HG02938 (cell line): ENCODE measurements at regions not wholly inside any gene's neighbourhood (a gene's known extent, or its start where the extent isn't known, plus 50 kb on each side); places are given as distances from the start of the nearest gene placed in this dataset.
"Not testable (repeated sequence)": the region's sequence is repeated elsewhere in the genome, so short reads cannot be mapped to it uniquely, and the experiment has no call there.

Experiments
- ATAC-seq: cut with Tn5 transposase; IDR thresholded peaks from one replicate; pipeline ENCODE4 v1.9.1; 2021; ENCODE audit warnings: mild to moderate bottlenecking, moderate library complexity; ENCODE audit not compliant: unreplicated experiment

DNA sequence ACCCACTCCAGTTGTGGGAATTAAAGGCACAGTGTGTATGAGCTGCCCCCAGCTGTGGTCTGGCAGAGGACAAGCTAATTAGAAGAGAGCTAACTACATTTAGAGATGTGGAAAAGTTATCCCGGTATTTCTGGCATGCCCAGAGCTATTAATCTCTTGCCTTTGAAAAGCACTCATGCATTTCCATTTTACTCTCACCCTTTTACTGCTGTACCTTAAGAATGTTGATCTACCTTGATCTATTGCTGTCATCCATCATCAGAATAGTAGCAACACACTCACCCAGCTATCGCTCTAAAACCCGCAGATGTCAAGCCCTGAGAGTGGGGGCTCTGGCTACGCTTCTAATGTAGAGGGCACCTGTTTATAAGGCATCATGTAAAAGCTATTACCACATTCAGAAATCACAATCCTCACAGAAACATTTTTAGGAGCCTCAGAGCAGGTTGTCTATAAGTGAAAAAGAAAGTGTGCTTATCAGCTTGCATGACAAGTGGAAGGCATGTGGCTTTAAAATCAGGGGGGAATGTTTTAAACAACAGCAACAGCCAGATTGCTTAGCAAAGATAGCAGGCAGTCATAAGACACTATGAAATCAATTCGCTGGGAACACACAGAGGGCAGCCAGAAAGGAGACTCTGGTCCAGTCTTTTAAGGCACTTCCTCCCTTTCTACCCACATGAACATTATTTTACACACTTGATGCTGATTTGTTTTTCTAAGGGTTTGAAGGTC lies 224.2 kb upstream of the IRS2 start:
- no peak for ATAC-seq

DNA sequence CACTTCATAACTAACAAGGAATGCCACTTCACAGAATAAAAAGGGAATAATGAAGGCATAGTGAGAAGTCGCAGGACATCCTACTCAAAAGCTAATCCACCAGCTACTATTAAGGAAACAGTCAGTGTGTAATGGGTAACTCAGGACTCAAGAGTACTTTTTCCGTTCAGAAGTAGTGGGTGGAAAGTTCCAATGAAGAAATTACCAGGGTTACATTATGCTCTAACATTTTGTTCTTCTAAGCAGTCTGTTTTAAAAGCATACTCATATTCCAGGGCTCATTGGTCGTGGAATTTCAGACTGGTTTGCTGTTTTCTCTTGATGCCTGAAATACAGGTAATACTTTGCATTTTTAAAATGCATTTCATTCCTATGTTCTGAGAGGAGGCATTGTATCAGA lies 222.4 kb upstream of the IRS2 start:
- ATAC-seq, result no peak

DNA sequence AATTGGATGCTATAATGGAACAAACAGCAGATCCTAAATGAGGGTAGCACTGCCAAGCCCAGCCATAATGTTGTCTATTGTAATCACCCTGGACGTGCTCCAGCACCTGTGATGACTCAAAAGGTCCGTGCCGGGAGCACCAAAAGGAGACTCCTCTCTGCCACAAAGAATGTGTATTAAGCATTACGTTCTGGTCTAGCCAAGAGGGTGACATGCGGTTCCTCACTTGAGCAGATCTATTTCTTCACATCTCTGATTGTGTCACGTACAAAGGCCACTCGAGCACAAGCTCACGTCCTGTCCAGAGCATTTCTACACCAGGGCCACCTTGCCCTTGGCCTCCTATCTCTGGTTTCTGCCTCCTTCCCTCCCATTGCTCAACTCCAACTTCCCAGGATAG lies 219.9 kb upstream of the IRS2 start:
- ATAC-seq, result no peak

DNA sequence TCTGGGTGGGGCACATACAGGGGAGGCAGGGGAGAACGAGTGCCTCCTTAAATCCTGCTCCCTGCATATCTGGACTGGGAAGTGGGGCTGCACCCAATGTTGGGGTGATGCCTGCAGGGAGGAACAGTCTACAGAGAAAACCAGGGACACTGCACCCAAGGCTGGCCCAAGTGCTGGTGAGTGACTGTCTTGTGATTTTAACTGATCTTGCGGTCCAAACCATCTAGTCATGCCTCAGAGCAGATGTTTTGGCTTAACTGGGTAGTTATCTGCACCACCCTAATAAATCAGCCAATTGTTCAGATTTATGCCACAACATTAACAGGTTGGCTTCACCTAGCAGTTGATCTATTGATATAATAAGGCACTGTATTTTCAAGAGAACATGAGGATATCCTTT lies 219.2 kb upstream of the IRS2 start:
- ATAC-seq, result no peak

DNA sequence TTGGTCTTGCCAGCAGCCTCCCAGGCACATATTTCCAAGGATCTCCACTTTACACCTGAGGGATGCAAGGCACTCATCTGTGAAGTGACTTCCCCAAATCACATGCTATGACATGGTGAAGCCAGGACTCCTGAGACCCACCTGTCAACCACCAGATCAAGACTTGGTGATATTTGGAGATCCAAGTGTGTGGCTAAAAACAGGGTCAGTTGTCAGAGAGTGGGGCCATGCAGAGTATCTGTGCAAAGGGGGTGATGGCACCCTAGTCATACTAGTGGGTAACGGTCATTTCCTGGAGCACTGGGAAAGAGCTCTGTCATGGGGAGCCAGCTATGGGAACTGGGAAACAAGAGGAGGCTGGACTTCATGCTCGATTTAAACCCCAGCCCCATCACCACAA lies 218.4 kb upstream of the IRS2 start:
- ATAC-seq, result no peak

DNA sequence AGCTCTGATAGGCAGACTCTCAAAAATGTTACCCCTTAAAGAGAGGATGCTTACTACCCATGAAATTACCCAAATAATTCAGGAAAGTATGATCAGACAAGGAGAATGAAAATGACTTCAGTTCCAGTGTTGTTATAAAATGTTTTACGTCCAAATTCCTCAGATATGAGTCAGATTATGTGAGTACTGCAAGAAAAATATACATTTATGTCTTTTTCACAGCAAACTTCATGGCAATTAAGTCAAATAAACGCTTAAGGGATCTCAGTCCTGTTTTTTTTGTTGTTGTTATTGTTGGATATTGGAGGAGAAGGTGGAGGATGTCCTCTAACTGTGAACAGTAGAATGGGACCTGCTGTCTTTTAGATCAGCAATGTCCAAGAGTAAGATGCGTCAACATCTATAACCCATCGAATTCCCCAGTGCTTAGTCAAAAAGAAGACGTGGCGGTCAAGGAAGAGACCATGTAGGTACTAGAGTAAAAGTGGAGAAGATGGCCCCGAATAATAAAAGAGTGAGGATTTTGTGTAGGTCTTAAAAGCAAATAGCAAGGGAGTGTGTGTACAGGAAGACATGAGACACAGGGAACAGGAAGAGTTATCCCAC lies 215.4 kb upstream of the IRS2 start:
- no peak for ATAC-seq

DNA sequence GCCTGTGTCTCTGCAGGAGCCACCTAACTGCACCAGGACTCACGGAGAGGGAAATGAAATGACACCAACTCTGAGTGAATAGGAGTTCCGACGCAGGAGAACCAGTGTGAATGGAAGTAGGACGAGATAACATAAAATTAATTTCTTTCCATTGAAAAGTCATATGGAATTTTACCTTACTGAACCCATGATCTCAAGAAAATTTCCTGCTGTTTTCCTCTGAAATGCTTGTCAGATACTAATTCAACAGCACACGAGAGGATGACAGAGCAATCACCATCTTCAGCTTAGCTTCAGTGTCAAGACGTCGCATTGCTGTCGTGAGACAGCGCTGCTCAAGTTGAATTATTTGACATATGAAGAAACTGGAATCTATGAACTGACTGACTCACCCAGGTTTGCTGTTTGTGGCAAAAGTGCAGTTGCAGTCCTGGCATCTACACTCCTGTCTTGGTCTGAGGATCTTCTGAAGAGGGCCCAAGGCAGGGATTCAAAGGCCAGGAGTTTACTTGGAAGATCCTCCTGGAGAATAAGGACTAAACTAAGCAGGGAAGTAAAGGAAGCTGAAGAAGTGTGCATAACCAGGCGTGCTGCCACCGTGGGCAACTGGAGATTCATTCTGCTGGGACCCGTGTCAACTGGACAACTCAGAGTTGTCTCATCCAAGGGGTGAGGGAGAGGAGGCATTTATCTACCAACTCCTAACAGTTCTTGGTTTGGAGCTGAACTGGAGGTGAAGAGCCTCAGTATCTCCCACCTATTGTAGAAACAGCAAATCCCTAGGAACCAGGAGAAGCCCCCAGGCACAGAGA lies 214.4 kb upstream of the IRS2 start:
- no peak for ATAC-seq

DNA sequence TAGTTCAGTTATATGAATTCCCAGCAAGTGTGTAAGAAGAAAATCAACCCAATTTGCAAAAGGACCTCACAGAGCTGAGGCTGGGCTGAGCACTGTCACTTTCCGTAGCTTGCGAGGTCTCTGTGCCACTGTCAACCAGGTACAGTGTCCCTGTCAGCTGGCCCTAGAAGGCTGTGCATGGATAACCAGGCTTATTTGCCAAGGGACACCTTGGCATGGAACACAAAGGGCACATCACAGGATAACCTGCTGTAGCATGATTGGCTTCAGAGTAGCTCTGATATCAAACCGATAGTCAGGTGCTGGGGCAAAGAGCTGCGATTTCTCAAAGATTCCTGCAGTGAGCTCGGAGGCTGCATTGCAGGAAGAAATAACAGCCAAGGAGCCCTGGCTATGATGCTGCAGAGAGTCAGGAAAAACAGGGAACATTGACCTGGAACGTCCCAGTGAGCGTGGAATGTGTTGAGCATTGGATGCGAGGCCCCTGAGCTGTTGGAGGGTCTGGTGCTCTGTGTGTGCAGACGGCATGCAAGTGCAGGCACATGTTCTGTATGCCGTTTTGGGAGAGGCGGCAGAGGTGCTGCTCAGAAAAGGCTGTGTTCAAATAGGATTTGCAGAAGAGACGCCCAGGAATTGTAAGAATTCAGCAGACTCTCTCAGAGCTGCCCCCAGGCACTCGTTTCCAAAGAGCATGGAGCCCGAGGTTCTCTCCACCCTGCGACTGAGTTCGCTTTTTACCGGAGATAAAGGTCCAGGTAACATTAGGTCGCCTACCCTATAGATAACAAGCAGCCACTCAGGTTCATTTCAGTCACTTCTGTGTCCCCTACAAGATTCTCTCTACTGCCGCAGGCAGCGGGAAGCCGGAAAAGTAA lies 213.5 kb upstream of the IRS2 start:
- no peak for ATAC-seq

DNA sequence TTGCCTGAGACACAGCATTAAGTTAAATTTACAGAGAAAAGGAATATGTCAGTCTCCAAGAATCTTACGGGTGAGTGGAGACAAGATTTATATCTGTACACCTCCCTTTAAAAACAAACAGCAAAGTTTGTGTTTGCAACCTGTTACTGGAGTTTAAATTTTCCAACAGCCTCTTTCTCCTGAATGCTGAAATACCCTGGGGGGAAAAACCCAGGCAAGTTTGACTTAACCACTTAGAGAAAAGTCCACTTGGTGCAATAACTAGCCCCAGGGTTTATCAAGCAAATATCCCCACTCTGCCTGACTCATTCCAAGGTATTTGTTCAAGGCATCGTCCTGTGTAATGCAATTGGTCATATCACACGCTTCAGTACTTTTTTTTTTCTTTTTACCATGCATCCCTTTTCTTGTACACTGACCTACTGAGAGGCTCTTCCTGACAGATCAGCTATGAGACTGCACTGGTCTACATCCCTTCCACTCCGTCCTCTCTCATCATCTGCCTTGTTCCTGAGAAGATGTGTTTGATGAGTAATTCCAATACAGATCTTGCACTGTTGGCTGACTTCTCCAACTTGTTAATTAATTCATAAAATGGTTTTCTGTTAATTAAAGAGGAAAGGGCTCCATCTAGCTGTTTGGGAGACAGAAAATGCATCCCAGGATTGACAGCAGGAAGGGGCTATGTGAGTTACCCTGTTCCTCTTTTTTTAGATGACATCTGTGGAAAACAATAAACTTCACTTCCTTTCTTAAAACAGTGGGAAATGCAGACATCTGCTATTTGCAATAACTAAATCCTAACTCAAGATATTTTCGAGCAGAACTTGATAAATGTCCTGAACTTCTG lies 212.5 kb upstream of the IRS2 start:
- no peak for ATAC-seq

DNA sequence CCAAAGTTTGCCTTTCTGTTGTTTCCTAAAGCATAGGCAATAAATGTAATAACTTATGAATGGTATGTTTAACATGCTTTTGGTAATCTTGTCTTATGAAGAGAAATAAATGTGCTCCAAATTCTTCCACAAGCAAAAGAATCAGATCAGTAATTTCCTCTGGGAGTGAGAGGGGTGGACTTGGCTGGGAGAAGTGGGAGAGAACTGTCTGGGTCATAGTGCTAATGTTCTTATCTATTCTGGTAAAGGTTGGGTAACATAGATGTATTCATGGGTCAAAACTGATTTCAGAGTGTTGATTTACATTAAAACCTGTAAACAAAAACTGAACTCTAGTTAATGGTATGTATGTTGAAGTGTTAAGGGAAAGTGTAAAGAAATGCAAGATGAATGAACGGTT lies 211.7 kb upstream of the IRS2 start:
- no peak for ATAC-seq

DNA sequence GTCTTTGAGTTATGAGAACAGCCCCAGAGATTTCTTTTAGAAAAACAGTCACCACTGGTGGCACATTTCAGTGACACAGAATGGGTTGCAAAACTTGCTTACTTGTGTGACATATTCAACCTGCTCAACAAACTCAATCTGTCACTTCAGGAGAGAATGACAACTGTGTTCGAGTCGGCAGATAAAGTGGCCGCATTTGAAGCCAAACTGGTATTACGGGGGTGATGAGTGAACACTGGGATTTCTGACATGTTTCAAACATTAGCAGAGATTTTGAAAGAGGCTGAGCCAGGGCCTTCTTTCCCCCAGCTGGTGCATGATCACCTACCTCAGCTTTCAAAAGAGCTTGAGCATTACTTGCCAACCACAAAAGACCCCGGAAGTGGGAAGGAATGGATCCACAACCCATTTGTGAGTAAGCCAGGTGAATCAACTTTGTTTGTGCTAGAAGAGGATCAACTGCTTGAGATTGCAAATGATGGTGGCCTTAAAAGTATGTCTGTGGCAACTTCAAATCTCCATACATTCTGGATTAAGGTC lies 210.7 kb upstream of the IRS2 start:
- ATAC-seq, result not testable (repeated sequence)

DNA sequence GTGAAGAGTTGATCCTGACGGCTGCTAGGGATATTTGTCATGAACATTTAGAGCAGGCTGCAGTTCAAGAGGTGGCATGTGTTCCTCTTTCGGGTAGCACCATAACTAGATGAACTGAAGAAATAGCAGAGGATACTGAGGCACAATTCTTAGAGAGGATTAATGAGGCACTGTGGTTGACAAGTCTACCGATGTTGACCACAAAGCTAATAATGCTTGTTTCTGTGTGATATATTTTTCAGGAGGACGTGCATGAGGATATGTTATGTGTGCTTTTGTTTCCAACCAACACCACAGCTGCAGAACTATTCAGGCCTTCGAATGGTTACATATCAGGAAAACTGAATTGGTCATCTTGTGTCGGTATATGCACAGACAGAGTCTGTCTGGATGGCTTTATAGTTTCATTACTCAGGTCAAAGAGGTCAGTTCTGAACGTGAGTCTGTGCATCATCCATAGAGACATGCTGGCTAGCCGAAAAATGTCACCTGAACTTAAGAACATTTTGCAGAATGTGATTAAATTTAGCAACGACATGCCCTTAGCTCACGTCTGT lies 210.1 kb upstream of the IRS2 start:
- ATAC-seq, result no peak

DNA sequence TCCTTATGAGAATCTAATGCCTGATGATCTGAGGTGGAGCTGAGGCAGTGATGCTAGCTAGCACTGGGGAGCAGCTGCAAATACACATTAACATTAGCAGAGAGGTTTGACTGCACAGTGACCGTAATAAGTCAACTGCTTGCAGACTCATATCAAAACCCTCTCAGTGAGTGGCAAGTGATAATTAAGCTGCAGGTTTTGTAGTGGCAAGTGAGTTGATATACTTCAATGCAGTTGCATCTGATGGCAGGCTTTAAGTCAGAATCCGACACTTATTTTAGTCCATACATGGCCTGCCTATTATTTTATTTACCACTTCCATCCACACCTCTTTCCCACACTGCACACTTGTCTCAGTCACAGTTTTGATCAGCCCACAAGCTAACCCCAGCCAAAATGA lies 209.2 kb upstream of the IRS2 start:
- ATAC-seq, result no peak

DNA sequence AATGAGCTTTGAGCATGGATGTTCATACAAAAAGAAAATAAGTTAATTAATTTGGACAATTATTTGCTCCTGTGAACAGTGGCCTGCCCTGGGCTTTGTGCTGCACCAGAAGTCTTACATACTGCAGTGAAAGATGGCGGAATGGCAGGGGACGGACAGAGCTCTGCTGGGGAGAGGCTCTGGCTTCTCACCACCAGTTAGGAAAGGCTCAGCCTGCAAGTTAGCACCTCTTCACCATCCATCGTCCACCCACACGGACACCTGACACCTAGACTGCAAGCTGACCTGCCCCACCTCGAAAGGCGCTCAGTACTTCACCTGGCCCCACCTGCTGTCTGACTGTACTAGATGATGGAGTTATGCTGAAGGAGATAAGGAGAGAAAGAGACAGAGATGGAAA lies 203.9 kb upstream of the IRS2 start:
- ATAC-seq, result no peak

DNA sequence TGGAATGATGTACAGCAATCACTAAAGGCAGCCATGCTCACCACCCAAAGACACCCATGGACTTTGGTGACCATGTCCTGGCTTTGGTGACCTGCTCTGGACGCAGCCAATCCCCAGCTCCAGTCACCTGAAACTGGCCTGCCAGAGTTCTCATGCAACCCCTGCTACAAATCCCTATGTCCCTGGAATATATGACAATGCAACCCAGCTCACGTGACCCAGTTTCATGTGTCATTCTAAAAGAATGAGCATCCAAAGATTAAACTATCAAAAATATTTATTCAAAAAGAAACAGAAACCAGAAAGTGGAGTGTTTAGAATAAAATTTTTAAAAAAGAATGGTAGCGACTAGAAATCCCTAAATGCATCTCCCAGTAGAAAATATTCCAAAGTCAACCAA lies 203.3 kb upstream of the IRS2 start:
- no peak for ATAC-seq

DNA sequence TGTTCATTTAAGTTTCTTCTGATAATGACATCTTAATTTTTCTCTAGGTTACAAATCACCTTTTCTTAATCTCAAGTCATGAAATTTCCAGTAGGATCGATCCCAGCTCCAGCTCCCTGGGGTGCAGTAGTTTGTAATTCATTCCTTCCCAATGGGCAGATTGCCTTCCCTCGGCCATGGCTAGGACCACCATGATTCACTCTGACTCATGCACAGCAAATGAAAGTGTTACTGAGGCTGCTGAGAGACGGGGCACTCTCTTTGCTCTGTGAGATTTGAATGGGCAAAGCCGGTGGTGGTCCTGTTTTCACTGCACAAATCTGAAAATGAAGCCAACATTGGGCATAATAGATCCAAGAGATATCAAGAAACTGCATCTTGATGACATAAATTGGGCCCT lies 202.8 kb upstream of the IRS2 start:
- no peak for ATAC-seq

DNA sequence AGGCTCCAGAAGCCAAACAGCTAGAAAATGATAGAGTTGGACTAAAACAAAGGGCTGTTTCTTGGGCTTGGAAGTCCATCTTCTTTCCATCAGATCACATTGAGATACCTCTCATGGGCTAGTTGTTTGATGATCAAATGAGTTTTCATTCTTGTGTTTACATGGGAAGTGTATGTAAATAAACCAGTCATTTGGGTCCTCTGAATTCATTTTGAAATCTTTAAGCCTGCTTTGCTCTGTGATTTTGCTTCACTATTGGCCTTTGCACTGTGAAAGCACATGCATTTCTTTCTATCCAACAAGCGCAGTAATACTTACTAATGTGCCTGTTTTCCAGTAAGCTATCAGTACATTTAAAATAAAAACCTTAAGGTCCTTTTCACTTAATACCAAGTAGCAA lies 200.5 kb upstream of the IRS2 start:
- ATAC-seq, result no peak

DNA sequence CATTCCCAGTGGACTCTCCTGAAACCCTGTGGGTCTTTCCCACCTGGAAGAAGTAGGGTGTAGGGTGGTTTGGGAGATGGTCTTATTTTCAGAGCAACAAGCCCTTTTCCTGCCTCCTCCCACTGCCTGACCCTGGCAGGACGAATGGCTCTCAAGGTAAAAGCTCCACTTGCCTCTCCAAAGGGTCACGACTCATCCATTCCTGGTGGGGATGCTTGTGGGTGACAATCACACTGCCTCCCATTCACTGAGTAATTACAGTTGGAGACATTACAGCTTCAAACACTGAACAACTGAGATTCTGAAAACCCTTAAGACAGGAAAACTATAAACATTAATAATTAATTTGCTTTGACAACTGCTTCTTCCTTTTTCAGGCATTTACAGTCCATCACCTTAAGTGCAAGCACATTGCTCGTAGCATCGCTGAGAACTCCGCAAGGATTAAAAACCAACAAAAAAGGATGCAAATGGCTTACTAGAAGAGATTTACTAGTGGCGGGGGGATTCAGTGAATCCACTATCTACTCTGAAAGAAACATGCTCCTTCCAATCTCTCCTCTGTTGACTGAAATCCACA lies 199.6 kb upstream of the IRS2 start:
- no peak for ATAC-seq

DNA sequence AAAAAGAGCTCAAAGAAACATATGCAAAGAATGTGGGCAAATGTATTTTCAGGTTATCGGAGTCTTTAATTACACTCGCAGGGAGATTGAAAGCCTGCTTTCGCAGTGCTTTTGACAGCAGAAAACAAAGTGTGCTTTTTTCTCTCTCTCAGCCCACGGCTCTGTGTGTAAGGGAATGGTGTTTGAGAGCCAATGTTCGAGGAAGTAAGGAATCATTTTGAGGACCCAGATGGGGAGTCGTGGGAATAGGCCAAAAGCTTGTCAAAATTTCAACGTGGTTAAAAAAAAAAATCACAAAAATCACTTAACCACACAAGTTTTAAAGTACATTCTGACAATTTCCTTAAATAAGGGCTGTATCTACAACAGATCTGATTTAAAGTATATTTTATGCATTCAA lies 197.1 kb upstream of the IRS2 start:
- no peak for ATAC-seq
